Inferior parietal cortex (tissue), 1 donor: ENCODE measurements at regions not wholly inside any gene's neighbourhood (a gene's known extent, or its start where the extent isn't known, plus 50 kb on each side); places are given as distances from the start of the nearest gene placed in this dataset.
"Not testable (repeated sequence)": the region's sequence is repeated elsewhere in the genome, so short reads cannot be mapped to it uniquely, and the experiment has no call there.

Source experiments
- DNase-seq: peaks from one replicate; pipeline ENCODE4 v3.0.0-alpha.2; 2016; ENCODE audit errors: extremely low spot score

DNA sequence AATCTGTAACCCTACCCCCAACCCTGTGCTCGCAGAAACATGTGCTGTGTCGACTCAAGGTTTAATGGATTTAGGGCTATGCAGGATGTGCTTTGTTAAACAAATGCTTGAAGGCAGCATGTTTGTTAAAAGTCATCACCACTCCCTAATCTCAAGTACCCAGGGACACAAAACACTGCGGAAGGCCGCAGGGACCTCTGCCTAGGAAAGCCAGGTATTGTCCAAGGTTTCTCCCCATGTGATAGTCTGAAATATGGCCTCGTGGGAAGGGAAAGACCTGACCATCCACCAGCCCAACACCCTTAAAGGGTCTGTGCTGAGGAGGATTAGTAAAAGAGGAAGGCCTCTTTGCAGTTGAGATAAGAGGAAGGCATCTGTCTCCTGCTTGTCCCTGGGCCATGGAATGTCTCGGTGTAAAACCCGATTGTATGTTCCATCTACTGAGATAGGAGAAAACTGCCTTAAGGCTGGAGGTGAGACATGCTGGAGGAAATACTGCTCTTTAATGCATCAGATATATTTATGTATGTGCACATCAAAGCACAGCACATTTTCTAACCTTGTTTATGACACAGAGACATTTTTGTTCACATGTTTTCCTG is 94.4 kb downstream of the LSM3 start:
- not testable (repeated sequence) for DNase-seq

DNA sequence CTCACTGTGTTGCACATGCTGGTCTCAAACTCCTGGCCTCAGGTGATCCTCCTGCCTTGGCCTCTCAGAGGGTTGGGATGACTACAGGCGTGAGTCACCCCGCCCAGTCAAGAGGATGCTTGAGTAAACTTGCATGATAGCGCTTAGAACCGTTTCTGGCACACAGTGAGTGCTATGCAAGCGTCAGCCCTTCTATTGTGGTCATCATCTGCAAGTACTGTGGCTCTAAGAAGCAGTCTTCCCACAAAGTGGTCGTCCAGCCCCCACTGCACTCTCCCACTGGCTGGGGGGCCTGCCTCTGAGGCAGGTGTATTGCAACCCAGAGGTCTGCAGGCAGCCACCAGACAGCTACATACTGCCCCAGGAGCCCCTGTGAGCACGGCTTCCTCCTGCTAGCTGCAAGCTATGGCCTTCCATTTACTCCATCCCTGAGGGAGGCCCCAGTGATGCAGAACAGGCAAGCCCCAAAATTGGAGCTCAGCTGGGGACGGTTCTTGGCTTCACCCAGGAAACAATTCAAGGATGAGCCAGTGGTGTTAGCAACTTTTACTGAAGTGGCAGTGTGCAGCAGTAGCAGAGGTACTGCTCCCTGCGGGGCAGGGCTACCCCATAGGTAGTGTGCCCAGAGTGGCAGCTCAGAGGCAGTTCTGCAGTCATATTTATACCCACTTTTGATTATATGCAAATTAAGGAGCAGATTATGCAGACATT is 95.4 kb downstream of the LSM3 start:
- no peak for DNase-seq

DNA sequence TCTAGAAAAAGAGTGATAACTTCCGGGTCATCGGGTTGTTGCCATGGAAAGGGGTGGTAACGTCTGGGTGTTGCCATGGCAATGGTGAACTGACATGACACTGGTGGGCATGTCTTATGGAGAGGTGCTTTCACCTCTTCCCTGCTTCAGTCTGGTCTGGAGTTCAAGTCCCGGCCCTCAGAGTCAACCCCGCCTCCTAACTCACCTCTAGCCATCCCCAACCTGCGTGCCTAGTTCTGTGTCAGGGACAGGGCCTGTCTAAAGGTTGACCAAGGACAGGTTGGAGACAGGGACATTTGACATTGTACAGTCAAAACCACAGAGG is 96.0 kb downstream of the LSM3 start:
- DNase-seq: no peak

DNA sequence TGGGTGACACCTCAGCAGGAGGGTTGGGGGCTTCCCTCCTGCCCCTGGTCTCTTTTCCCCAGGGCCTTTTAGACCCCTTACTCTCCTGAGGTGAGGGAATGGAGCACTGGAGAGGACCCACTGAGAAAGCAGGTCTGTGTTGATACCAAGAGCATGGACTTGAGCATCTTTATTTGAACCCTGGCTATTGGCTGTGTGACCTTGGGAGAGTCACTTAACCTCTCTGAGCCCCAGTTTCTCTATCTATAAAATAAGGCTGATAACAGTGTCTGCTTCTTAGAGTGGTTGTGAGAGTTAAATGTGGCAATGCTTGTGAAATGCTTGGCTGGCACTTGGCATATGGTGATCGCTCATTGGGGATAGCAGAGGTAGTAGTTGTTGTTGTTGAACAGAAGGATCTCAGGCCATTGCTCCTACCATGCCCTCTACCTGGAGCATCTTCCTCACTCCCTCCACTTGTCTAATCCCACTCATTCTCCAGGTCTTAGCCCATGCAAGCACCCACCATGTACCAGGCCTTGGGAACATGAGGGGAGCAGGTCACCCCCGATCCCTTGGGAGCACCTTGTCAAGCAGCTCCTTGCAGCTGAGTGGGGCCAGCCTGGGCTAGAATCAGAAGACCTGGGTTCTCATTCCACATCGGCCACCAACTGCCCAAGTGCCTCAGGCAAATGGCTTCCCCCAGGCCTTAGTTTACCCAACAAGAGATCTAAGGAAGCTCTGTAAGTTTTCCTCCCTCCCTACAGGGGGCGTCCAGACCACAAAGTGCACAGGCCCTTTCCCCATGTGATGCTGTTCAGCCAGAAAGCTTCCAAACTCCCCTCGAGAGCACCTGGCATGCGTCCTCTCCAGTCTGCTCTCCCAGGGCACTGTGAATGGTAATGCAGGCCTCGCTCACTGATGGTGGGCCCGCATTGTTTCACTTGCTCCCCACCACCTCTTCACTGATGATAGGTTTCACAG is 96.7 kb downstream of the LSM3 start:
- DNase-seq: no peak

DNA sequence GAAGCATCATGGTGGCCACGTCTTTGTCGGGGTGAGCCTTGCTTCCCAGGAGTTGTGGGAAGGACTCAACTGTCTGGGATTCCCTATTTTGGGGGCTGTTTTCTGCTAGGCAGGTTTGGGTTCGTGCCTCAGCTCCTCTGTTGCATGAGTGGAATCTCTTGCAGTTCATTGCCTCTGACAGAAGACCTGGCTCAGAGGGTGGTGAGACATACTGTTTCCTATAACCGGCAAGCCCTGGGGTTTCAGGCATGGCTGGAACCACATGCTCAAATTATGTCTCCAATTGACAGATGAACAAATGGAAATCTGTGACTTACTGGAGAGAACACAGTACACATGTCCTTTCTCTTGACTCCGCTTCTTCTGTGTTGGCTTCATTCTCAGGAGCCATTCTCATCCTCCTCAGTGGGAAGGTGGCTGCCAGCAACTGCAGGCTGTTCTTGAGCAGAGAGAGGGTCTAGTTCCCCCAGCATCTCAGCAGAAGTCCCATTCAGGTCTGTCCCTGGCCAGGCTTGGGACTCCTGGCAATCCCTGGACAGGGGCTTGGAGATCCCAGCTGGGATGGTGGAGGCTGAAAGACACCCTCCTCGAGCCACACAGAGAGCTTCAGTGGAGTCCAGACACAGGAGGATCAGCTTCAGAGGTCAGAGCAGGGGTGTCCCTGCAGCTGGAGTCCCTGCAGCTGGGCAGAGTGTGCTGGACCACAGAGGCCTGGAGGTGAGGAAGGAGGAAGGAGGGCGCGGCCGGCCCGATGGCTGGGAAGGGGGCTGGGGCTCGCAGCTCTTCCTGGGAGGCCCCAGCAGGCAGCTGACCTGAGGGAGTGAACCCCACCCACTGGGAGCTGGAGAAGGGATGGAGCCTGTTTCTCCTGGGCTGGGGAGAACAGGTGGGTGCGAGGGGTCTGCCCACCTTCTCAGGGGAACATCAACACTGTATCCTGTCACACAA is 97.6 kb downstream of the LSM3 start:
- DNase-seq: no peak

DNA sequence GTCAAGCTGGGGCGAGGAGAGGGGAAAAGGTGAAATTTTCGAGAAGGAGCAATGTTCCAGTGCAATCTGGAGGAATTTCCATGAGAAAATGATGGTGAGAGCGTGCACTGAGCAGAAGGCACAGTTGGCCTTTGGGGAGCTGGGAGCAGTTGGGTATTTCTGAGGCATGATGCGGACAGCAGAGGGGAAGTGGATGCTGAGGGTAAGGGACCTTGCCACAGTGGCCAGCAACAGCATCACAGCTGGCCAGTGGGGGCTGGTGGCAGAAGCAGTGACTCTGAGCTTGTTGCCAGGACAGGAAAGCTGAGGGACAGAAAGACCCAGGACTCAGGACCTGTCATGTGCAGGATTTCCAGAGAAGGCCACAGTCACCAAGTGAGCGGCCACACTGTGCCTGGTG is 98.9 kb downstream of the LSM3 start:
- no peak for DNase-seq

DNA sequence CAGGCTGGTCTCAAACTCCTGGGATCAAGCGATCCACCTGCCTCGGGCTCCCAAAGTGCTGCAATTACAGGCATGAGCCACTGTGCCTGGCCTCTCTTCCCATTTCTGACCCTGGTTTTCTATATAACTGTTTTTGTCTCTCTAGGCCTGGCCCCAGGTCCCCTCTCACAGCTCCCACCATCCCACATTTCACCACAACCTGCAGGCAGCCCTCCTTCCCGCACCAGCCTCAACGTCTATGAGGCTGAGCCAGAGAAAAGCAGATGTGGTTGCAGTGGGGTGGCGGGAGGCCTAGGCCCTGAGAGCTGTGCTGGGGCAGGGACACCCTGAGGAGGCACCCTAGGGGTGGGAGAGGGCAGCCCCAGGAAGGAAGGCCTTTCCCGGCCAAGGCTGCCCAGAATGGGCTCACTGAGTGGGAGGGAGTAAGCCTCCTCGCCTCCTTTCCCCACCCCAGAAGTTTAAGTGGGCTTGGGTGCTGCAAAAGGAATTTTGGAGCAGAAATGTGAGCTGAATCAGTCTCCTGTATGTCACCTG is 99.7 kb downstream of the LSM3 start:
- no peak for DNase-seq

DNA sequence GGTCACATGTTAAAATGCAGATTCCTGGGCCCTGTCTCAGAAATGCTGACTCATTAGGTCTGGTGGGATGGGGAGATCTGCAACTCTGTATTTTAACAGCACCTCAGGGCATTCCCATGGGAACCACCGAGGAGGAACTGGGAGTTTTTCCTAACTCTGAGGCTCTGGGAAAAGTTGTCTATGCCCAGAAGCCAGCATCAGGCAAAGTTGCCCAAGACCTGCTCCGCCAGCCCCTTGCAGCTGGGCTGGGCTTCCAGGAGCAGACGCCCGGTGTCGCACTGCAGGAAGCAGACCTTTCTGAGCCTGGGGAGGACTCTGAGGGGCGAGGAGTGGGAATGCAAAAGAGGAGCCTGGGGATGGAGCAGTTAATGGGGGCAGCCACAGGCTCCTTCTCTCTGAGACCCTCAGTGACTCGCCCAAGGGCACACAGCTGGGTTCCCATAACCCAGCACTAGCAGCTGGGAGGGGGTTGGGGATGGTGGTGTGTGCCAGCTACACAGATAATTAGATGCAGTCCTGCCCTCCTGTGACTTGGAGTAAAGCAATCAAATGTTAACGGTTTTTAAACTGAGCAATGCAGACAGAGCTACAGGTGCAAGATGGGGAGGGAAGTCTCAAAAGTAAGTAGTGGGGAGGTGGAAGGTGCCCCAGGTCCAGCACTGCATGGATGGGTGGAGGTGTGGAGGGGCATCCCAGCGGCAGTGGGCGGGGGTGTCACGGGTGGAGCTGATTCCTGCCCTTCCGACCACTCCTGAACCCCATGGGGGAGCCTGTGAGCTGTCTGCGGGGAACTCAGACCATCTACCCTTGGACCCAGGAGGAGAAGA is 100.4 kb downstream of the LSM3 start:
- DNase-seq: no peak

DNA sequence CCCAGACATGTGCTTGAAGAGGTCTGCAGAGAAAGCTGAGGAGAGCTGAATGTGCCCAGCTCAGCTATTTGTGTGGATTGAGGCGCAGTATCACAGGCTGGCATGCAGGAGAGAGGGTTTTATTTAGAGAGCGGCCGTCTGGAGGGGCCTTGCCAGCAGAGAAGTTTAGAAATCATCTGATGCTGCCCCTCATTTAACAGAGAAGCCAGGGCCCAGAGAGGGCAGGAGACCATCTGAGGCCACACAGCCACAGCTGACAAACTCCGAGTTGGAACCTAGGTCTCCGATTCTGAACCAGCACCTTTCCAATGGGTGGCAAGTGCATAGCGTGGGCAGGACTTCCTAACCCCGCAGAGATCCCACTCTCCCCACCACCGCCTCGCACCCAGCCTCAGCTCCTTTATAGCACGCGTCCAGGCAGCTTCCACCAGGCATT is 101.0 kb downstream of the LSM3 start:
- DNase-seq: no peak

DNA sequence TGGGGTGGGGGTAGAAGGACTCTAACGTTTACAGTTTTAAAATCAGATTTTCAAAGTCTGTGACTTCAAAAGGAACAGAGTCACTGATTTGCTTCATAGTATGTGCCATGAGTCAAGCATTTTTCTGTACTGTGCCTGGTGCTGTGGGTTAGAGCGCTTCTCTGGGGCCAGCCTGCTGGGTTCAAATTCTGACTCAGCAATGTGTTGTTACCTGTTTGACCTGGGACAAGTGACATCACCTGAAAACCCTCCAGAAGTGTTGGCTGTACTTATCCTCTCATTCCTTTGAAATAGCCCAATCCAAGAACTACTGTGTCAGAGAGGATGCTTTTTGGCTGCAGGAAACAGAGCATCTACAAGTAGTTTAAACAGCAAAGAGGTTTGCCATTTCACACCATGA is 101.7 kb downstream of the LSM3 start:
- no peak for DNase-seq

DNA sequence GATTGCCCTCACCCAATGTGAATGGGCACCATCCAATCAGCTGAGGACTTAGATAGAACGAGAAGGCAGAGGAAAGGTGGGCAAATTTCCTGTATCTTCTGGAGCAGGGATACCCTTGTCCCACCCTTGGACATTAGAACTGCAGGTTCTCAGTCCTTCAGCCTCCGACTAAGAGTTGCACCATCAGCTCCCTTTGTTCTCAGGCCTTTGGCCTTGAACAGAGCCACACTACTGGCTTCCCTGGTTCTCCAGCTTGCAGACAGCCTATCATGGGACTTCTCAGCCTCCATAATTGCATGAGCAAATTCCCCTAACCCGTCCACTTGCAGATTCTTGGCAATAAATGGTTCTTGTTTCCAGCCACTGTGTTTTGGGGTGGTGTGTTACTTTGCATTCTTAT is 102.4 kb downstream of the LSM3 start:
- no peak for DNase-seq

DNA sequence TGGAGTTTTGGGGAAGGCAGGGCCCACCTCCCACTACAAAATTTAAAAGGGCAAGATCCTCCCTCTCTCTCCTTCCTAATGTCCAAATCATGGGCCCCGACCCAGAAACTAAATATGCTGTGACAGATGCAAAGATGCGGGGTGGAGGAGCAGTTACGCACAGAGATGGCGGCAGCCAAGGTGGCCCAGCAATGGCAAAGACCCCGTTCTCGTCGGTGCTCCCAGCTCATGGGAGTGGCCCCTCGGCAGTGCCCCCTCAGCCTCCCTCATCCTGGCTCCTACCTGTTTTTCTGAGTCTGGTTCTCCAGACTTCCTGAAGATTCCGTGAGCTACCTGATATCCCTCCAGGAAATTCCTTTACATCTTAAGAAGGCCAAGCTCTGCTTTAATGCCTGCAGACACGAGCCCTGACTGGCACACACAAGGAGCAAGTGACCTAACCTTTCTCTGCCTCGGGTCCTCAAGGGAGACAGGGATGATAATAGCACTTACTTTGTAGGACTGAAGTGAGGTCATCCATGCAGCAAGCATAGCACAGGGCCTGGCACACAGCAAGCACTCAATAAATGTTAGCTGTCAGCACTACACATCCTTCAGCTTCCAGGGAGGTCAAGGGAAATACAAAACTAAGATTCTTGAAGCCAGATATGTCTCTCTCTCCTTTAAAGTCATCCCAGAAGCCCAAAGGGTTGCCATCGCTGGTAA is 103.5 kb downstream of the LSM3 start:
- DNase-seq: no peak

DNA sequence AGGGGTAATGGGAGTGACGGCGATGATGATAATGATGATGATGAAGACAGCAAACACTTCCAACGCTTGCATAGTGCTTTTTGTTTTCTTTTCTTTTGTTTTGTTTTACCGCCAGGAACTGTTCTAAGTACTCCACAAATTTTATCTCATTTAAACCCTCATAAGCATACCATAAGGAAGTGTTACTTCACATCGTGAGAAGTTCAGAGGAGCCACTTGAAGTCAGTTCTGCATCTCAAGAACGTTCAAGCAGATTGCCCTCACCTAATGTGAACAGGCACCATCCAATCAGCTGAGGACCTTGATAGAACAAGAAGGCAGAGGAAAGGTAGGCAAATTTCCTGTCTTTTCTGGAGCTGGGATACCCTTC is 104.1 kb downstream of the LSM3 start:
- no peak for DNase-seq

DNA sequence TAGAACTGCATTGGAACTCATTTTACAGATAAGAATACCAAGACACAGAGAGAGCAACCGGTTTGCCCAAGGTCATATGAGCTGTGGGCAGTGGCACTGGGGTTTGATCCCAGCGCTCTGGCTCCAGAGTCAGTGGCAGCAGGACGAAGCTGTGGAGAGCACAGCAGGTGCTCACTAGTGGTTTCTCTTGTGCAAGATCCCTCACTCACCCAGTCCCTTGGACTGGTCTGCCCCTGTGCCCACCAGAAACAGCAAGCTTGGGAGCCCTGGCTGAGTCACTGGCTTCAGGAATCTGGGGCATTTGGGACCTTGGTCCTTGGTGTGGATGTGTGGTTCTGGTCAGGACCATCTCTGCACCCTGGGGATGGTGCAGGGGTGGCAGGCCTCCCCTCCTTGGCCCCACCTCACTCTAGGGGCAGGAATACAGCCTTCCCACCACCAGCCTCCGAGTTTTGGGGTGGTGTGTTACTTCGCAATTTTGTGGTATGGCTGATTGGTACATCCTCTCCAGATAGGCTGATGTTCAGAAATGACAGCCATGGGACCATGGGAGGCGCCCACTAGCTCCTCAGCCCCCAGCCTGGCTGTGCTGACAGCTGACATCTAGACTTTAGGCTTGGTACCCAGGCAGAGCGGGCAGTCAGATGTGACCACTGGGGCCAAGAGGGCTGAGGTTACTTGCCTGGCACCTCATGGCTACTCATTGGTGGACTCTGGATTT is 104.6 kb downstream of the LSM3 start:
- DNase-seq: no peak

DNA sequence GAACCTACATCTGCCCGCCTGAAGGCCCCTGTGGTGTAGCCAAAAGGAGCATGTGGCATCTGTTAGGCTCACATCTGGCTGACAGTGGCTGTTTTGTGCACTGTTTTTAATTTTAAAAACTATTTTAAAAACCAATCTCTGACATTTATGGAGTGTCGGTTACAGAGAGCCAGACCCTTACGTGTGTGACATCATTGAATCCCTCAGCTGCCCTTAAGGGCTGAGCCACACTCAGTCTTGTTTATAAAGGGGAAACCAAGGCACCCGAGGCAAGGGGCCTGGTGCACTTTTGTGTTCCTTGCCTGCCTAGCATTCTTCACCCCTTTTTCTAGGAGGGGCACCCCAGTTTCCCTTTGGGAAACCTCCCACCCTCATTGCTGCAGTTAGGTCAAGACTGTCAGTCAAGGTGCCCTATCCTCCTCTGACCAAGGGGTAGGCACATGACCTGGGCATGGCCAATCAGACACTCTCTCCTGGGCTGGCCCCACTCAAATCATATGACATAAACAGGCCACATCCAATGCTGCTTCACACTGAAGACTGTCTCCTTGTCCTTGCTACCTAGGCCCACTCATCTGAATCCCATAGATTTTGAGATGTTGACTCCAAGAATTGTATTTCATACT is 105.3 kb downstream of the LSM3 start:
- DNase-seq: no peak

DNA sequence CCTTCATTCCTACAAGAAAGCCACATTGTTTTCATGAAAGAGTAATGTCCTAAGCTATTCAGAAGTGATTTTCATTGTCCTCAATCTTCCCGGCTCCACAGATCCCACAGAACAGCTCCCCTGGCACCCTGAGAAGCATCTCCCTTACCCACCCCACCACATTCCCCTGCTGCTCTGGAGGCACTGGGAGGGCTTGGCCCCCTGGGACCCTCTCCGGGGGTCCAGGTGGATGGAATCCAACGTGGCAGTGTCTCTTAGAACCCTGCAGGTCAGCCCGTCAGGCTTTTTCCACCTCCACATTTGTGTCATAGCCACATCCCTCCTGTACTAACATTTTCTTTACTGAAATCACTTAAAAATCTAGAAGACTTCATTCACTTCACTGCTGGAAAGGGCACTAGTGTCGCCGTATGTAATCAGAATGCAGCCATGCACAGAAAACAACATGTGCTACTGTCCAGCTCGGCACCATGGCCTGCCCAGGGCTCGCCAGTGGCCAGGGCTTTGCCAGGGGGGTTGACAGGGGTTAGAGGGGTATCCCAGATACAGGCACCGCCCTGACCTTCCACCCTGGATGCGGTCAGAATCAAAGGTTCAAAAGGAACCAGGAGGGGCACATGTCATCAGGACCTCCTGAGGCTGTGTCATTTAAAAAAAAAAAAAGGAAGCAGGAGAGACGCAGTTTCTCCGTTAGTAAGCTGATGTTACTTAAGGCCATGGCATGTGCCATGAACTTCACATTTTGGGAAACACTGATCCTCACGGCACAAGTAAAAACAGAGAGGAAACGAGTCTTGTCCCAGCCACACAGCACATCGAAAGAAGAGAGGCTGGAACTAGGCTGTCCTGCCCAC is 106.3 kb downstream of the LSM3 start:
- DNase-seq: no peak

DNA sequence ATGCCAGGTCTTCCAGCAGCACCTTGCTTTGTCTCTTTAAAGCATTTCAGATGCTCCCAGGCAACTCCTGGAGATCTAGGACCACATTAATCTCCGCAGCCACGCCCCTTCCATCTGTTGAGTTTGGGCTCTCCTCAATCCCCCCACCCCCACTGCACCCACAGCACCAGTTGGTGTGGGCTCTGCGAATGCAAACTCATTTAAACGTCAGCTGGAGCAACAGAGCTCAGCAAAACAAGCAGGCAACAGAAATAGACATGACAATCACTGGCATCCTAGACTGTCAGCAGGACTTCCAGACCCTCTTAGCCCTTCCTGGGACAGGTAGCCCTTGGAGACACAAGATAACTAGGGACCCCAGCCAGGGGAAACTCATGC is 106.9 kb downstream of the LSM3 start:
- no peak for DNase-seq
